SK-N-SH (cell line): ENCODE measurements at regions not wholly inside any gene's neighbourhood (a gene's known extent, or its start where the extent isn't known, plus 50 kb on each side); places are given as distances from the start of the nearest gene placed in this dataset.

Experiments
- CTCF ChIA-PET: fragments of 300-600, 350-600 bp; formaldehyde crosslinking; extraction: SDS; loops from one replicate; lab custom pipeline; 2021; lab: Yijun Ruan, JAX
- POLR2A ChIA-PET: fragments of 350-600 bp; sonication (Branson Sonifier 250); formaldehyde crosslinking; extraction: SDS; loops from one replicate; lab custom pipeline; 2020; ENCODE audit warnings: antibody characterized with exemption, inconsistent platforms; lab: Yijun Ruan, JAX
- DNase-seq: peaks from one replicate; pipeline ENCODE4 v3.0.0; 2012
- H2AFZ ChIP-seq: fragments of 200-600 bp; sonication (generic); 2 replicates; pipeline ENCODE4 v1.8.1; 2016; ENCODE audit warnings: antibody characterized with exemption, mild to moderate bottlenecking, low read depth
- H3F3A ChIP-seq: fragments of 200-600 bp; sonication (generic); replicated peaks from 2 replicates; pipeline ENCODE3; 2016; ENCODE audit warnings: antibody characterized with exemption, mild to moderate bottlenecking; ENCODE audit not compliant: insufficient read depth
- H3K27ac ChIP-seq, 2 experiments: fragments of 200-500 bp in 1 of 2; fragments of 200-600 bp in 1 of 2; sonication (Bioruptor generic) in 1 of 2; sonication (generic), shearing (Covaris generic) in 1 of 2; 2 replicates each; pipeline versions ENCODE4 v1.5.1 to v1.6.1; 2014 to 2016; ENCODE audit warnings: low read depth in 2 of 2, inconsistent platforms in 1 of 2, low read length in 1 of 2, mild to moderate bottlenecking in 1 of 2, mixed read lengths in 1 of 2
- H3K27me3 ChIP-seq: fragments of 200-600 bp; sonication (generic), shearing (Covaris generic); 2 replicates; pipeline ENCODE4 v1.6.1; 2016; ENCODE audit warnings: mixed run types; ENCODE audit not compliant: insufficient read depth
- H3K36me3 ChIP-seq, 2 experiments: fragments of 200-500 bp in 1 of 2; fragments of 200-600 bp in 1 of 2; sonication (Bioruptor generic) in 1 of 2; sonication (generic) in 1 of 2; replicated peaks in 1 of 2; 2 replicates each; pipeline versions ENCODE3 to v1.5.1; 2014 to 2016; ENCODE audit warnings: low read length in 1 of 2, mild to moderate bottlenecking in 1 of 2; ENCODE audit not compliant: insufficient read depth in 2 of 2, control insufficient read depth in 1 of 2
- H3K4me1 ChIP-seq, 2 experiments: fragments of 200-500 bp in 1 of 2; fragments of 200-600 bp in 1 of 2; sonication (Bioruptor generic) in 1 of 2; sonication (generic), shearing (Covaris generic) in 1 of 2; 2 replicates each; pipeline versions ENCODE4 v1.5.1 to v1.6.1; 2014 to 2016; ENCODE audit warnings: low read depth in 1 of 2, low read length in 1 of 2, mixed run types in 1 of 2; ENCODE audit not compliant: insufficient read depth in 2 of 2, control insufficient read depth in 1 of 2
- H3K4me2 ChIP-seq: fragments of 200-600 bp; sonication (generic), shearing (Covaris generic); 2 replicates; pipeline ENCODE4 v1.6.1; 2017; ENCODE audit warnings: mixed run types
- H3K4me3 ChIP-seq, 2 experiments: fragments of 200-500 bp in 1 of 2; fragments of 200-600 bp in 1 of 2; sonication (Bioruptor generic) in 1 of 2; sonication (generic), shearing (Covaris generic) in 1 of 2; 2 replicates each; pipeline versions ENCODE4 v1.5.1 to v1.8.1; 2014 to 2016; ENCODE audit warnings: low read depth in 2 of 2, inconsistent platforms in 1 of 2, low read length in 1 of 2, mild to moderate bottlenecking in 1 of 2, mixed read lengths in 1 of 2, moderate library complexity in 1 of 2
- H3K79me2 ChIP-seq: fragments of 200-600 bp; sonication (generic); 2 replicates; pipeline ENCODE4 v1.8.1; 2017; ENCODE audit warnings: mild to moderate bottlenecking; ENCODE audit not compliant: insufficient read depth
- H3K9ac ChIP-seq: fragments of 200-600 bp; sonication (generic); 2 replicates; pipeline ENCODE4 v1.6.1; 2017; ENCODE audit warnings: mixed run types
- H3K9me2 ChIP-seq: fragments of 200-600 bp; sonication (generic); 2 replicates; pipeline ENCODE4 v1.6.1; 2017; ENCODE audit warnings: mixed run types
- H3K9me3 ChIP-seq: fragments of 200-600 bp; sonication (generic); 2 replicates; pipeline ENCODE4 v1.6.1; 2017; ENCODE audit warnings: mixed run types, mild to moderate bottlenecking, moderate library complexity
- H4K20me1 ChIP-seq: fragments of 200-600 bp; sonication (generic); 2 replicates; pipeline ENCODE4 v1.6.1; 2017; ENCODE audit warnings: mild to moderate bottlenecking, mixed run types; ENCODE audit not compliant: insufficient read depth
- CHD2 ChIP-seq: fragments of 150-350 bp; IDR thresholded peaks from 2 replicates; pipeline ENCODE4 v1.6.1; 2018; ENCODE audit warnings: low read length; ENCODE audit not compliant: partially characterized antibody
- ELF1 ChIP-seq: IDR thresholded peaks from 2 replicates; pipeline ENCODE4 v1.4.0; 2012
- EP300 ChIP-seq, 2 experiments: IDR thresholded peaks; 2 replicates each; pipeline versions ENCODE4 v1.4.0 to v1.6.1; 2012; ENCODE audit warnings: borderline replicate concordance in 1 of 2, low read depth in 1 of 2, low read length in 1 of 2
- FOSL2 ChIP-seq: IDR thresholded peaks from 2 replicates; pipeline ENCODE4 v1.4.0; 2012; ENCODE audit warnings: low read depth, mild to moderate bottlenecking, moderate library complexity, borderline replicate concordance
- FOXJ3 ChIP-seq: sonication (generic); formaldehyde crosslinking; IDR thresholded peaks from 2 replicates; pipeline ENCODE4 v1.5.1; 2020; ENCODE audit warnings: mild to moderate bottlenecking, missing genetic modification reagents
- FOXM1 ChIP-seq: IDR thresholded peaks from 2 replicates; pipeline ENCODE4 v1.4.0; 2012; ENCODE audit warnings: low read depth, mild to moderate bottlenecking
- GABPA ChIP-seq: IDR thresholded peaks from 2 replicates; pipeline ENCODE4 v1.4.0; 2012; ENCODE audit warnings: low read depth, mild to moderate bottlenecking
- JUND ChIP-seq: IDR thresholded peaks from 2 replicates; pipeline ENCODE4 v1.4.0; 2012
- TCF12 ChIP-seq: IDR thresholded peaks from 2 replicates; pipeline ENCODE4 v1.4.0; 2012
- WGBS: methylation state at CpG from one replicate; pipeline ENCODE4 v1.1.6; 2017; ENCODE audit warnings: low lambda C conversion rate; 5-methylcytosine and 5-hydroxymethylcytosine counted together
- TF ChIP-seq, protein P1 (sequence below): fragments of 200-600 bp; sonication (generic); IDR thresholded peaks from 2 replicates; pipeline ENCODE4 v1.6.1; 2017; ENCODE audit warnings: antibody characterized with exemption, mild to moderate bottlenecking, moderate library complexity
- TF ChIP-seq, protein P2 (sequence below): fragments of 150-350 bp; IDR thresholded peaks from 2 replicates; pipeline ENCODE4 v1.6.1; 2016; ENCODE audit warnings: mild to moderate bottlenecking, low read depth, low read length

DNA sequence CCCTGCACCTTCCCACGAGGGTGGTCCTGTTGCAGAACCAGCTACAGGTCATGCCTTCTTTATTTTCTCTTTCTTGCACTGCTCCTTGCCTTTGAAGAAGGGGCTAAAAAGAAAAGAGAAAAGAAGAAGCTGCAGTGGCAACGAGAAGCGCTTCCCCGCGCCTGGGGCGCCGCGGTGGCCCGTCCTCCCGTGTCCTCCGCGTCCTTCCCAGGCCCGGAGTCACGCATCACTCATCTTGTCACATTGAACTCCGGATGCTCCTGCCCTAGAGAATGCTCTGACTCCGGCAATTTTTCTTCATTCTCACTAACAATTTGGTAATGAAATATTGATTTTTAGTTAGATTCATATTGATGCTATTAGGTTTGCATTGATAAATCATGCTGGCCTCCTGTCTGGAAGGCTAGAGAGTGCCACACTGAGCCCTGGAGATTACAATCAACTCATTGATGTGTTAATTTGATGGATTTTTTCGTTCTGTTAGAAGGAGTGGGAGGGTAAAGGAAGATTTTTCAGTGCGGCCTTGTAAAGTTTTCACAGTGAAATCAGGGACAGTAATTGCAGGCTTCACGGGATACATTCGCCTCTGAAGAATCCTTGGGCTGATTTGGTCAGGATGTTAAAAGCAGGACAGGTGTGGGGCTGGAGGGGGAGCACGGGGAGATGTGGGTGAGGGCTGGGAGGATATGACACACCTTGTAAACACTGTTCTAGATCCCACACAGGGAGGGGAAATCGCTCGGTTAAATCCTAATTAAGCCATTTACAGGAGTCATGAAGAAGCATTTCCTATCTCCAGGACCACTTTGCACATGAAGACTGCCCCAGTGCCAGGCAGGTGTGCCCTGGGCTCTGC, 349.3 kb downstream of the ZNF516 start:
- no peak for TF ChIP-seq FOXM1
- no peak for TF ChIP-seq FOXJ3 (CRISPR knock-in tag)
- no peak for TF ChIP-seq CHD2
- TF ChIP-seq, all 33 proteins: peak for 0
- Histone ChIP-seq H3K36me3 (no peaks in the 10 kb centered on the region), H3K27ac (no peak overlapping the region), H3K9ac (no peak overlapping the region), H3F3A (no peaks in the 10 kb centered on the region), H3K4me3 (no peak overlapping the region), H3K79me2 (no peaks in the 10 kb centered on the region), H2AFZ (no peak overlapping the region), H3K4me1 (no peaks in the 10 kb centered on the region), H4K20me1 (no peaks in the 10 kb centered on the region), H3K9me3 (no peaks in the 10 kb centered on the region), H3K27me3 (no peaks in the 10 kb centered on the region), H3K4me2 (no peak overlapping the region), H3K9me2 (no peaks in the 10 kb centered on the region)
- POLR2A ChIA-PET = interaction anchor here (0.6 kb wide), 1 partner anchor 956 kb away, joined by 3 read pairs; no protein-coding TSS in a partner anchor
- CTCF ChIA-PET = no interaction called here
- no peak for DNase-seq
- WGBS = 58% methylated on average over 23 of the region's 23 CpGs

DNA sequence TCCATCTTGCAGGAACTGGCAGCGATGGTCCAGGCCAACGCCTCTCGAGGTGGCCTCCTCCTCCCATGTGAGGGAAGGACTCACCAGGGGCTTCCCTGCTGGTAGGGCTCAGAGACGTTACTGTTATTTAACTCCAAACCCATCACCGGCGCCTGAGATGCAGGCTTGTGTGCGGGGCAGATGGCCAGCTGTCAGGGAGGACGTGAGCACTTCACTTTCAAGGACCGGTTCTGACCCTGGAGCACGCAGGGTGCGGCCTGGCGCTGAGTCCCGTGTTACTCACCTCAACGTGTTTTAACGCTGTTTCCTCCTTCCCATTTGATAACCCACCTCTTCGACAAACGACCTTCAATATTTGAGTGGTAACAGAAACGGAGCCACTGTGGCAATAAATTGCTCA, 350.2 kb downstream of the ZNF516 start:
- no peaks in the 10 kb centered on the region for H3K4me1 ChIP-seq
- H3K9me3 ChIP-seq = no peaks in the 10 kb centered on the region
- H3F3A ChIP-seq = no peaks in the 10 kb centered on the region
- POLR2A ChIA-PET = interaction anchor here (0.6 kb wide), 1 partner anchor 955 kb away, joined by 3 read pairs; no protein-coding TSS in a partner anchor
- no peak for DNase-seq
- H3K9ac ChIP-seq = no peak overlapping the region
- H4K20me1 ChIP-seq = no peaks in the 10 kb centered on the region
- H2AFZ ChIP-seq = no peak overlapping the region
- H3K4me3 ChIP-seq = no peak overlapping the region
- H3K36me3 ChIP-seq = no peaks in the 10 kb centered on the region
- no peaks in the 10 kb centered on the region for H3K27me3 ChIP-seq
- no peaks in the 10 kb centered on the region for H3K9me2 ChIP-seq
- H3K27ac ChIP-seq = no peak overlapping the region
- WGBS = 44% methylated on average over 18 of the region's 18 CpGs
- no peak for TF ChIP-seq TCF12
- no peak for TF ChIP-seq CHD2
- TF ChIP-seq ELF1 = no peak
- TF ChIP-seq, protein P1, sequence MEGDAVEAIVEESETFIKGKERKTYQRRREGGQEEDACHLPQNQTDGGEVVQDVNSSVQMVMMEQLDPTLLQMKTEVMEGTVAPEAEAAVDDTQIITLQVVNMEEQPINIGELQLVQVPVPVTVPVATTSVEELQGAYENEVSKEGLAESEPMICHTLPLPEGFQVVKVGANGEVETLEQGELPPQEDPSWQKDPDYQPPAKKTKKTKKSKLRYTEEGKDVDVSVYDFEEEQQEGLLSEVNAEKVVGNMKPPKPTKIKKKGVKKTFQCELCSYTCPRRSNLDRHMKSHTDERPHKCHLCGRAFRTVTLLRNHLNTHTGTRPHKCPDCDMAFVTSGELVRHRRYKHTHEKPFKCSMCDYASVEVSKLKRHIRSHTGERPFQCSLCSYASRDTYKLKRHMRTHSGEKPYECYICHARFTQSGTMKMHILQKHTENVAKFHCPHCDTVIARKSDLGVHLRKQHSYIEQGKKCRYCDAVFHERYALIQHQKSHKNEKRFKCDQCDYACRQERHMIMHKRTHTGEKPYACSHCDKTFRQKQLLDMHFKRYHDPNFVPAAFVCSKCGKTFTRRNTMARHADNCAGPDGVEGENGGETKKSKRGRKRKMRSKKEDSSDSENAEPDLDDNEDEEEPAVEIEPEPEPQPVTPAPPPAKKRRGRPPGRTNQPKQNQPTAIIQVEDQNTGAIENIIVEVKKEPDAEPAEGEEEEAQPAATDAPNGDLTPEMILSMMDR = no peak
- TF ChIP-seq FOSL2 = no peak
- TF ChIP-seq, protein P2, sequence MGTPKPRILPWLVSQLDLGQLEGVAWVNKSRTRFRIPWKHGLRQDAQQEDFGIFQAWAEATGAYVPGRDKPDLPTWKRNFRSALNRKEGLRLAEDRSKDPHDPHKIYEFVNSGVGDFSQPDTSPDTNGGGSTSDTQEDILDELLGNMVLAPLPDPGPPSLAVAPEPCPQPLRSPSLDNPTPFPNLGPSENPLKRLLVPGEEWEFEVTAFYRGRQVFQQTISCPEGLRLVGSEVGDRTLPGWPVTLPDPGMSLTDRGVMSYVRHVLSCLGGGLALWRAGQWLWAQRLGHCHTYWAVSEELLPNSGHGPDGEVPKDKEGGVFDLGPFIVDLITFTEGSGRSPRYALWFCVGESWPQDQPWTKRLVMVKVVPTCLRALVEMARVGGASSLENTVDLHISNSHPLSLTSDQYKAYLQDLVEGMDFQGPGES = no peak
- TF ChIP-seq EP300 (IDR thresholded peaks at IDR 0.05; ENCODE audit: borderline replicate concordance in 1 of 2, low read depth in 1 of 2, low read length in 1 of 2) = no peak
- no peak for TF ChIP-seq GABPA
- no peak for TF ChIP-seq JUND
- TF ChIP-seq, all 33 proteins: peak for 0
- CTCF ChIA-PET = no interaction called here
- H3K4me2 ChIP-seq = no peak overlapping the region
- H3K79me2 ChIP-seq = no peaks in the 10 kb centered on the region
